ENCODE measurements at regions not wholly inside any gene's neighbourhood (a gene's known extent, or its start where the extent isn't known, plus 50 kb on each side); places are given as distances from the start of the nearest gene placed in this dataset.
"Not testable (repeated sequence)": the region's sequence is repeated elsewhere in the genome, so short reads cannot be mapped to it uniquely, and the experiment has no call there.

DNA sequence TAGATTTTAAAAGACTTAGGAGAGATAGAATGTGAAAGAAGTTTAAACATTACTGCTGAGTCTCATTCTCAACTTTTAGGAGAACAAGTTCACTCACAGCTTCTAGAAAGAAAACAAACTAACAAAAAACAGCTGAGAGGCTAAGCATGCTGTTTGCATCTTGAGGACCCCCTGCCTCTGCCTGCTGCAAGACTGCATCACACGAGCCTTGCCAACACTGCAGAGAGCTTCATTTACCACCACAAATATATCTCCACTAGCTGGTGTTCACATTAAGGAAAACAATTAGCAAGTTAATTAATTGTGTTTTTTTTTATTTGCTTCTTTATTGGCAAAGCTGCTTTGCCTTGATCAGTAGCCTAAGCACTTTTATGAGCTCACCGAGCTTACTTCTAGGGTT, 336.6 kb upstream of the KIAA1217 start:
- DNase-seq: no peak

DNA sequence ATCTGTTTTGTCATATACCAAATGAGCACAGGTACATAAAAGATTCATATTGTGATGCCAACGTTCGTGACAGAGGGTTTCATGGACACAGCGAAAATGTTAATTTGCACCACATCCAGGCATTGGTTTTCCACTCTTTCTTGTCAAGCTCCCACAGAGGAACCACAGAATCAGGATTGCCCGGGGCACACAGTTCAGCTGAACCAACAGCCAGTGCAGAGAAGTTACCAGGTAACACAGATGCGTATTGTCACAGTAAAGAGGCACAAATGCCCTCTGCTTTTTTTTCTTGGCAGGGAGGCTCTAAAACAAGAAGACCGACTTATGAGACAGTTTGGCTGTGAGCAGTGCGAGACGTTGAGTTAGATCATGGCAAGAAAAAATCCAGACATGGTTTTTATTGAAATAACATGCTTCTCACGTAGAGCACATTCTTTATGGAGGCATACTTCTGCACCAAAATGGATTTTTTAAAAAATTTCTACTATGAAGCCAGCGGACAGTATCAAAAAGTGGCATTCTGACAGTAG, 331.1 kb upstream of the KIAA1217 start:
- no peak for DNase-seq

DNA sequence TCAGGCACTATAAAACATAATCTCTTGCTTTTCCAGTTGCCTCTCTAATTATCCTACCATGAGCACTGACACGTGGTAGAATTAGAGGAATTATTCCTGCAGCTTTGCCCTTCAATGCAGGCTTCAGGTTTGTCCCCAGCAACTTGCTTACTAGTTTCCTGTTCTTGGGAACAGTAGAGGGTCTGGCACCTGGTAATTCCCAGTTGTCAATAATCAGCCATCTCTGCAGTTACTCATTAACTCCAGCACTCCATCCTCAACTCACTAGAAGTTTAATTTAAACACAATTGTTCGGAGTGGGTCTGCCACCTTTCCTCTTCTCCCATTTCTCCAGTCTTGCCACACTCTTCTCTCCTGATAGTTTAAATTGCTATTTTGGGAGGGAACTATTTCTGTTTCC, 324.3 kb upstream of the KIAA1217 start:
- DNase-seq: no peak

DNA sequence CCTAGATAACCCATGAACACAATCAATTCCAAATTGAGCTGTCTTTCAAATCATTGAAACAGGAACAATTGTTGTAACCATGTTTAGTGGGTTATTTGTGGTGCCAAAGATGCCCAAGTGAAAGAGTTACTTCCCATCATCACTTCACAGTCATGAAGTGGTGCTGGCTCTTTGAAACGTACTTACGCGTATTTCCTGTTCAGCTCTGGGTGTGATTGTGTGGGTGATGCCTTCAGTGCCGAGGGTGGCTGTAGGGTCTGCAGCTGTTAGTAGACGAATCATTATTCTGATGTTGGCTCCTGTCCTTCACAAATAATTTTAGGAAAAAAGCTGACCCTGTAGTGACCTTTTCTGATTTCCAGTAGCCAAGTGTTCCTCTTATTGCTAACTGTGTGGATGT, 323.1 kb upstream of the KIAA1217 start:
- no peak for DNase-seq

DNA sequence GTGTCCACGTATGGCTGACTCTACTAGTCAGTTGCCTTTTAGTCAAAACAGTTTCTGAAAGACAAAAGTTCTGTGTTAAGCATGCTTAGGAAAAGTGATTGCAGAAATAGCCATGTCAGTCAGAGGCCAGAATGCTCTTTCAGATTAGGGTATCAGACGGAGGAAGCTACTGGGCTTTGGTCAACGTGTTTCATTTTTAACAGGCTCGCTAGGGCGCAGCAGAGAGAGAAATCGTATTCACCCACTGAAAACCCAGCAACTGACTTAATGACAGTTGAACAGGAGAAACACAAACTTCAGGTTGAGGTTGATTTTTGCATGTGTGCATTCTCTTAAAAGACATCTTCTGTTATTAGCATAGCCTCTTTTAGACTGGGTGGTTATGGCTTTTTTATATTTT, 322.6 kb upstream of the KIAA1217 start:
- DNase-seq: no peak

DNA sequence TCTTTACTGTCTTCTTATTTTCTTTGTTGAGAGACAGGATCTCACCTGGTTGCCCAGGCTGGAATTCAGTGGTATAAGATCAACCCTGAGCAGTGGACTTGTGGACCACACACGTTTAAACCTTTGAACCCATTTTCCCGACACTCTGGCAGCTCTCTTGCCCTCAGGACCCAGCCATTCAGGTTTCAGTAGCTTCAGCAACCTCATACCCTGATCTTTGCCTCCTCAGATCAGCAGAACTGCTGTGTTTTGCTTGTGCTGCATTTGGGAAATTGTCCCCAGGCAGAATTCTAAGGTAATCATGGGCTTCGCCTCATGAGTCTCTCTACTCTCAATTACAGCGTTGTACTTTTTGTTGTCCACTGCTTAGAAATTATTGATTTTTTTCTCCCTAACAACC, 317.6 kb upstream of the KIAA1217 start:
- no peak for DNase-seq

DNA sequence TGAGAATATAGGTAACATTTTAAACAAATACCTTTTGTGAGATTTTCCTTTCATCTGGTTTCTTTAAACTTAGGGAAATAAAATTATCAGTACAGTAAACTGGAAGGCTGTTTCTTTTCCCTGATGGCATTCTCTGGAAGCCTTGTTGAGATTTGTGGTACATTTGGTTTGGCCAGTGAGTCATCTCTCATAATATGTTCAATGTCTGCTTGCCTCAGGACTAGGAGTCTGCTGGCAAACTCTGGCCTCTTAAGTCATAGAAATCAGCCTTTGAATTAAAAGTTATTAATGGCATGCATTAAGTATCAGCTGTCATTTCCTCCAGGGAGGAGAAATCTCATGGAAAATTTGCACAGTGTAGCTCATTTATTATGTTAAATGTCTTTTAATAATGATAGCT, 316.6 kb upstream of the KIAA1217 start:
- no peak for DNase-seq

GRCh38 chr10:23897267-23897666, 311.7 kb upstream of the KIAA1217 start:
- DNase-seq: no peak

- no peak for DNase-seq
Observed at GRCh38 chr10:23897861-23898260, 311.1 kb upstream of the KIAA1217 start.

DNA sequence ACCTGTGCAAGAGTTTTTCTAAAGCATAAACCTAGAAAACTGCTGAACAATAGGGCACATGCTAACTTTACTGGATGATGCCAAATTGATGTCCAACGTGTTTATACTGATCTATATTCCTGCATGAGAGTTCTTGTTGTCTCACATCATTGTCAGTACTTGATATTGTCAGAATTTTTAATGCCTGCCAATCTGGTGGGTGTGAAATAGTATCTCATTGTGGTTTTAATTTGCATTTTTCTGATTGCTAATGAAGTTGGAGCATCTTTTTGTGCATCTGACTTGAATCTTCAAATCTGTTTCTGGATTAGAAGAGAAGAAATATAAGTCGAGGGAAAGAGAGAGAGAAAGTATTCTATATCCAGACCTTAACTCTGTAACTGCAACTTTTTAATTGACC, 309.8 kb upstream of the KIAA1217 start:
- no peak for DNase-seq

- no peak for DNase-seq
Observed at GRCh38 chr10:23910291-23910690, 298.6 kb upstream of the KIAA1217 start.

DNA sequence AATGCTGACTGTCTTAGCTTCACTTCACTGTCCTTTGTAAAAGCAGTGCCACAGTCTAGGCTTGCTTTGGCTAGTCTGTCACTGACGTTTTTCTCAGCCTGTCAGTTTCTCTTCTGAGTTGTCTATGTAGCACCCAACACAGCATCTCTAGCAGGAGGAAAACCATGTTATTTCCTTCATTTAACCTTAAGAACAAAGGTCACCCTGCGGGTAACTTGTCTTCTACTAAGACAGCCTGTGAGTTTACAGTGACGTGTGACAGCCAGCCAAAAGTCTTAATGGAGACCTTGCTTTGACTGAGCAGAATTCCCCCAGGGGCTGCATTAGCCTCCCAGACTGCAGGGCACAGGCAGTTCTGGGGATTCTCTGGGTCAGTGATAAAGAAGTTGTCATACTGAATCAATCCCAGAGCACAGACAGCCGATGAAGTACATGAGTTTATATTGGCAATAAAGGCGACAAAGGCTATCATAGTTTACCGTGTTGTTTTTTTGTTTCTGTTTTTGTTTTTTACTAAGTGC, 296.0 kb upstream of the KIAA1217 start:
- no peak for DNase-seq

GRCh38 chr10:23914641-23915040, 294.3 kb upstream of the KIAA1217 start:
- no peak for DNase-seq

GRCh38 chr10:23917251-23917840, 291.6 kb upstream of the KIAA1217 start:
- no peak for DNase-seq

- DNase-seq: no peak
Observed at GRCh38 chr10:23918090-23918723, 290.7 kb upstream of the KIAA1217 start.

DNA sequence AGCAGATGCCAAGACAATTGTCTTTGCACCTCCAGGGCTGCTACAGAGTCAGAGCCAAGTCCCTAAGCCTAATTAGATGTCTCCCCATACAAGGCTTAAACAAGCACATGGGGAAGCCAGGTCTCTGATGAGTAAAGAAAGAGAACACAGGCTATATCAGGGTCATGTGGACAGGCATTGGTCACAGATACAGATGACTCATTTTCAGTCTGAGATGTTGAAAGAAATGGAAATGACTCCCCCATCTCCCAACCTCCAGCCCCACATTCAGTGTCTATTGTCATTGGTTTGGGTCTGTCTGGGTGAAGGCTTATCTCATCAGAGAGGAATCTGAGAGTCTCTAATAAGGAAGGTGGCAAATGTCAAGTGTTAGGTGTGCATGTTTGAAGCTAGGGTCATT, 290.1 kb upstream of the KIAA1217 start:
- DNase-seq: no peak

GRCh38 chr10:23927576-23928325, 281.2 kb upstream of the KIAA1217 start:
- no peak for DNase-seq

DNA sequence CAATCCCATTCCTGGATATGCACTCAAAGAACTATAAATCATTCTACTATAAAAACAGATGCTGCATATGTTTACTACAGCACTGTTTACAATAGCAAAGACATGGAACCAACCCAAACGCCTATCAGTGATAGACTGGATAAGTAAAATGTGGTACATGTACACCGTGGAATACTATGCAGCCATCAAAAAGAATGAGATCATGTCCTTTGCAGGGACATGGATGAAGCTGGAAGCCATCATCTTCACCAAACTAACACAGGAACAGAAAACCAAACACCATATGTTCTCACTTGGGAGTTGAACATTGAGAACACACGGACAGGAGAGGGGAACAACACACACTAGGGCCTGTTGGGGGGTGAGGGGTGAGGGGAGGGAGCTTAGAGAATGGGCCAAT, 274.9 kb upstream of the KIAA1217 start:
- not testable (repeated sequence) for DNase-seq

GRCh38 chr10:23945845-23946244, 263.1 kb upstream of the KIAA1217 start:
- no peak for DNase-seq

- DNase-seq: no peak
Observed at GRCh38 chr10:23951841-23952240, 257.1 kb upstream of the KIAA1217 start.

DNA sequence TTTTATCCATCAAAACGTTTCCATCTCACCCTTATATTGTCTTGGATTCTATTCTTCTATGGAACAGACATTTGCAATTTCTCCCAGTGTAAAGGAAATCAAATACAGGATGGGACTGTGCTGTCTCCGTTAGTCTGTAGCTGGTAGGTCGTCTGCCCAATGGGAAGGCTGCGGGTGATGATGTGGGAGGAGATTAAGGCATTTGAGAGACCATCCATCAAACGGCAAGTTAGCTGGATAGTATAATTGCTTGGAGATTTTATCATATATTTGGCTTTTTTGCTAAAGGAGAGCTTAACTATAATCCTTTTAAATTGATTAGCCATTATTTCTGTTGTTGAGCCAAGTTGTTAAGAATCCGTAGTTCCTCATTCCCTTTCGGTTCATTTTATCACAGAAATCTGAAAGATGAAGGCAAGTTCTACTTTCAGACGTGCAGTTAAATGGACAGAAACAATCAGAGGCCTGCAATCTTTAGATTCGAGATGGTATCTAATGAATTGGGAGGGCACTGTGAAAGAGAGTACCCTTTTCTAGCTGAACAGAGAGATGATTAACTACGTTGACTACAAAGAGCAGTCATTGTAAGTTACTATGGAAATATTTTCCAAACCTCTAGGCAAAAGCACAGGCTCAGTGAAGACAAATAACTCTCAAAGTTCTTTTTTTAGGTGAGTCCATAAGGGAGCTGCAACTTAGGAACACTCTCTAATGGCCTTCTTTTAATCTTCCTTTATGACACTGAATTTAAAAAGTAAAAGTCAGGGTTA, 253.3 kb upstream of the KIAA1217 start:
- no peak for DNase-seq

DNA sequence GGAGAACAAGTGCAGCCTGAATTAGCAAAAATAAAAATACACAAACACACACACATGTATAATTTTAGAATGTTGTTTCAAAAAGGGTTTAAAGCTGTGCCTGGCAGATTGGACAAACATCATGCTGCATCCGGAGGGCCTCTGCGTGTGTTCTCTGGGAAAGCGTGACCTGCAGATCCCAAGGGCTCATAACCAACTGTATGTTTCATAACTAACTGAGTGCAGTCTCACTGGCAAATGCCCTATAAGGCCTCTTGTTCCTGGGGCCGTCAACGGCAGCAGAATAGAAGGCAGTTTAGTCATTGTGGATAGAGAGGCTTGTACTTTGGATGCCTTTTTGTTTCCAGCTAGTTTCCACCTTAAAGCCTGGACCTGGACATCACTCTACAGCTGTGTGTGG, 243.8 kb upstream of the KIAA1217 start:
- no peak for DNase-seq

GRCh38 chr10:23965880-23966279, 243.1 kb upstream of the KIAA1217 start:
- no peak for DNase-seq
